Thyroid gland (tissue), 4 donors: ENCODE measurements at regions not wholly inside any gene's neighbourhood (a gene's known extent, or its start where the extent isn't known, plus 50 kb on each side); places are given as distances from the start of the nearest gene placed in this dataset.

Experiments used
- DNase-seq, 2 donors: peaks; one replicate each; pipeline ENCODE4 v3.0.0-alpha.2; 2019
- H3K27ac ChIP-seq, 3 donors: fragments of 200-600 bp; sonication (generic); 1 replicate in 2 of 3; 2 replicates in 1 of 3; pipeline ENCODE4 v1.5.1; 2016 to 2019; ENCODE audit warnings: mild to moderate bottlenecking in 1 of 3, moderate library complexity in 1 of 3
- H3K27me3 ChIP-seq: fragments of 200-600 bp; sonication (generic); one replicate; pipeline ENCODE4 v1.5.1; 2019
- H3K36me3 ChIP-seq, 2 donors: fragments of 200-600 bp; sonication (generic); one replicate each; pipeline ENCODE4 v1.5.1; 2016 to 2019
- H3K4me1 ChIP-seq, 2 donors: fragments of 200-600 bp; sonication (generic); one replicate each; pipeline ENCODE4 v1.5.1; 2017 to 2019
- H3K4me3 ChIP-seq, 3 donors: fragments of 200-600 bp; sonication (generic); replicated peaks in 1 of 3; 1 replicate in 2 of 3; 2 replicates in 1 of 3; pipeline ENCODE4 v1.5.1; 2016; ENCODE audit warnings: mild to moderate bottlenecking in 1 of 3
- H3K9me3 ChIP-seq: fragments of 200-600 bp; sonication (generic); one replicate; pipeline ENCODE4 v1.5.1; 2017
- POLR2A ChIP-seq, 2 donors: fragments of 450-650 bp; IDR thresholded peaks; one replicate each; pipeline ENCODE4 v1.6.1; 2017; ENCODE audit warnings: antibody characterized with exemption in 2 of 2, mild to moderate bottlenecking in 2 of 2, moderate library complexity in 1 of 2
- whole genome bisulfite sequencing, 2 donors: methylation state at CpG; one replicate each; pipeline ENCODE4 v1.1.5; 2017; 5-methylcytosine and 5-hydroxymethylcytosine counted together
- intact Hi-C: fragments of 100-400 bp; cut with DNase I; formaldehyde crosslinking; loops from one replicate; pipeline ENCODE4 v1.15.1; 2023
- TF ChIP-seq, protein P1 (sequence below), 6 experiments: fragments of 200-600 bp in 3 of 6; fragments of 450-650 bp in 3 of 6; sonication (generic) in 3 of 6; IDR thresholded peaks; one replicate each; pipeline ENCODE4 v1.5.1; 2016 to 2019; ENCODE audit warnings: antibody characterized with exemption in 6 of 6, mild to moderate bottlenecking in 2 of 6, inconsistent platforms in 1 of 6, moderate library complexity in 1 of 6

DNA sequence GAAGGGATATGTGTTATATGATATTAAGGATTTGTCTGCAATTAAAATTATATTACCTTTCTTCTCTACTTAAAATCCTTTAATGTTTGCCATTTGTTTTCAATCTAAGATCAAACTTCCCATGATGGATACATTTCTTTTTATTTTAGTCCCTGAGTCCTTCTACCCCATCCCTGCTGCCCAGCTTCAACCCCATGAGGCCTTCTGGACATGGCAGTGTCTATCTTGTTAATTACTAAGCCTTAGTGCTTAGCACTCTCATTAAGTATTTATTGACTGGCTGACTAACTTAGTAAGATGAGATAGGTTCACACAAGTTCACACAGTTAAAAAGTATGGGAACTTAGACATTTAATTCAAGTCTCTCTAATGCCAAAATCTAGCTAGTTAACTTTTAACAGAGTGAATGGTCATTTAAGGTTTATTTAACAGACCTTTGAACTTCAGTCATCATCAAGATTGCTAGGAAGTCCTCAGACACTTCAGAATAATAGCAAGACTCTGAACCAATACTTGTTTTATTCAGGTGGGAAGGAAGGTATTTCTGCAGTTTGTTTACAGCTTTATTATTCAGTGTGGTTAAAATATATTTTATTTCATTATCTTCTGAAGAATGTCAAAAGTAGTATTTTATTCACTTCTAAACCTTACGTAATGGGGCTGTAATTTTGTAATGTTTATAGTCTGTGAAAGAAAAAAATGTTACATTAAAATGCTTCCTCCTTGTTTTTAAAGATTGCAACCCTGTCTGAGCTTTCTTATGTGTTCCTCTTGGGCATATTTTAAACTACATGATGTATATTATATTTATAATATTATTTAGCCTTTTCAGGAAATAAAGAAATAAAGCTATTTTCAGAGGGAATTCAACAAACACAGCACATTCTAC, 848.9 kb downstream of the REEP3 start:
- no peaks in the 10 kb centered on the region for H3K36me3 ChIP-seq
- 81% methylated on average over 1 of the region's 1 CpG for WGBS, 2 donors
- no peaks in the 10 kb centered on the region for H3K9me3 ChIP-seq
- H3K4me1 ChIP-seq, result no peaks in the 10 kb centered on the region
- no peak for TF ChIP-seq POLR2A (IDR thresholded peaks at IDR 0.05)
- TF ChIP-seq, protein P1, sequence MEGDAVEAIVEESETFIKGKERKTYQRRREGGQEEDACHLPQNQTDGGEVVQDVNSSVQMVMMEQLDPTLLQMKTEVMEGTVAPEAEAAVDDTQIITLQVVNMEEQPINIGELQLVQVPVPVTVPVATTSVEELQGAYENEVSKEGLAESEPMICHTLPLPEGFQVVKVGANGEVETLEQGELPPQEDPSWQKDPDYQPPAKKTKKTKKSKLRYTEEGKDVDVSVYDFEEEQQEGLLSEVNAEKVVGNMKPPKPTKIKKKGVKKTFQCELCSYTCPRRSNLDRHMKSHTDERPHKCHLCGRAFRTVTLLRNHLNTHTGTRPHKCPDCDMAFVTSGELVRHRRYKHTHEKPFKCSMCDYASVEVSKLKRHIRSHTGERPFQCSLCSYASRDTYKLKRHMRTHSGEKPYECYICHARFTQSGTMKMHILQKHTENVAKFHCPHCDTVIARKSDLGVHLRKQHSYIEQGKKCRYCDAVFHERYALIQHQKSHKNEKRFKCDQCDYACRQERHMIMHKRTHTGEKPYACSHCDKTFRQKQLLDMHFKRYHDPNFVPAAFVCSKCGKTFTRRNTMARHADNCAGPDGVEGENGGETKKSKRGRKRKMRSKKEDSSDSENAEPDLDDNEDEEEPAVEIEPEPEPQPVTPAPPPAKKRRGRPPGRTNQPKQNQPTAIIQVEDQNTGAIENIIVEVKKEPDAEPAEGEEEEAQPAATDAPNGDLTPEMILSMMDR (IDR thresholded peaks at IDR 0.05), result no peak
- intact Hi-C loops, result no loop called here
- no peak overlapping the region for H3K4me3 ChIP-seq
- H3K27ac ChIP-seq, result no peak overlapping the region
- no peak for DNase-seq
- H3K27me3 ChIP-seq, result no peaks in the 10 kb centered on the region

DNA sequence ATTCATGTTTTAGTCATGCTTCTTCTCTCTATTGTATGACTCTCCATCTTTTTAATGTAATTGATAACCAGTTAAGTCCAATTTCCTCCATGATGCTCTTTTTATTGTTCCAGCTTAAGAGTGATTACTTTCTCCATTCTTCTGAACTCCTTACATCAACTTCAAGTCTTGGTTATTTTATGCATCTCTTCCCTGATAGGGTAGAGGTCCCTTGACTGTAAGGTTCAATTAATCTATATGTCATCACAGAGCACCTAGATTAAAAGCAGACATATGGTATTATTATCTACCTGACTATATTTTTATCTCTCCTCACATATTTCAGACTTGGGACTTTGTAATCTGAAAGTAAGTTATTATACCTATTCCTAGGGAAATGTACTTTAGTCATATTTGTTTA, 853.1 kb downstream of the REEP3 start:
- no peak for DNase-seq
- no peaks in the 10 kb centered on the region for H3K27me3 ChIP-seq
- H3K36me3 ChIP-seq, result no peaks in the 10 kb centered on the region
- H3K4me1 ChIP-seq, result no peaks in the 10 kb centered on the region
- no peak overlapping the region for H3K4me3 ChIP-seq
- no peak overlapping the region for H3K27ac ChIP-seq
- H3K9me3 ChIP-seq, result no peaks in the 10 kb centered on the region
- intact Hi-C loops, result no loop called here
- TF ChIP-seq, protein P1 (IDR thresholded peaks at IDR 0.05), result no peak
- no peak for TF ChIP-seq POLR2A (IDR thresholded peaks at IDR 0.05)

DNA sequence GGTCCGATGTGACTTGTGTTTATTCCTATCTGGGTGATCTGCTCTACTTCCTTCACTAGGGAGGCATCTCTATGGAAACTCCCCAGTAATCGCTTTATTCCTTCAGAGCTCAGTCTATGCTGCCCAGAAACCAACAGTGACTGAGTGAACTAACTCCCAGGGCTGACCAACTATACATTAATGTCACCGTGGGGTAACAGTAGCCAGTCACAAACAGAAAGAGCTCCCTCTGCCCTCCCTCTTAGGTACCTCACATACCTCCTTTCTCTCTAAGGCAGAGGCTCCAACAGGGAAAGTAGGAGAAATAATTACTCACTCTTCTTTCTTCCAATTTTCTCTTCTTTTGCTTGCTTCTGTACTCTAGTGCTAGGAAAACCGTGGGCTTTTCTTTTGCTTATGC, 855.0 kb downstream of the REEP3 start:
- intact Hi-C loops, result no loop called here
- Histone ChIP-seq H3K4me3 (no peak overlapping the region), H3K36me3 (no peaks in the 10 kb centered on the region), H3K4me1 (no peaks in the 10 kb centered on the region), H3K27ac (no peak overlapping the region), H3K27me3 (no peaks in the 10 kb centered on the region), H3K9me3 (no peaks in the 10 kb centered on the region)
- WGBS, 2 donors, result 51% methylated on average over 4 of the region's 4 CpGs
- no peak for DNase-seq
- TF ChIP-seq, protein P1 (IDR thresholded peaks at IDR 0.05), result no peak
- no peak for TF ChIP-seq POLR2A (IDR thresholded peaks at IDR 0.05)

DNA sequence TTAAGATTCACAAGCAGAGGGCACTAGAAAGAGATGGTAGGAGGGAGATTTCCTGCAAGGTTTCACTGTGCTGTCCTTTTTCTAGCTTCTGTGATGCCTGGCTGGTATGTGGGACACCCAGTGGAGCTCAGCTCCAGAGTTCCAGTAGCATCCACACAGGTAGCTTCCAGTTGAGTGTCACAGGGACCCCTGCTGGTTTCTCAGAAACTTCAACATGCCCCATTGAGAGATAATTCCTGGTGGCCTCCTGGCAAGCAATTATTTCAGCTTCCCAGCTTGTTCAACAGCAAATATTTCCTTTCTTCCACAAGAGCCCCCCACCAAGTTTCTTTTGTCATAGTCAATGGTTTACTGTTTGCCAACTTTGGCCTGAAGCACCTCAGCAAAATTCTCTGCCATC, 858.7 kb downstream of the REEP3 start:
- H3K27me3 ChIP-seq, result no peaks in the 10 kb centered on the region
- no peak overlapping the region for H3K4me3 ChIP-seq
- no peak for TF ChIP-seq POLR2A (IDR thresholded peaks at IDR 0.05)
- TF ChIP-seq, protein P1 (IDR thresholded peaks at IDR 0.05), result no peak
- H3K9me3 ChIP-seq, result no peaks in the 10 kb centered on the region
- H3K36me3 ChIP-seq, result no peaks in the 10 kb centered on the region
- no peak overlapping the region for H3K27ac ChIP-seq
- DNase-seq, result no peak
- no peaks in the 10 kb centered on the region for H3K4me1 ChIP-seq
- intact Hi-C loops, result no loop called here

DNA sequence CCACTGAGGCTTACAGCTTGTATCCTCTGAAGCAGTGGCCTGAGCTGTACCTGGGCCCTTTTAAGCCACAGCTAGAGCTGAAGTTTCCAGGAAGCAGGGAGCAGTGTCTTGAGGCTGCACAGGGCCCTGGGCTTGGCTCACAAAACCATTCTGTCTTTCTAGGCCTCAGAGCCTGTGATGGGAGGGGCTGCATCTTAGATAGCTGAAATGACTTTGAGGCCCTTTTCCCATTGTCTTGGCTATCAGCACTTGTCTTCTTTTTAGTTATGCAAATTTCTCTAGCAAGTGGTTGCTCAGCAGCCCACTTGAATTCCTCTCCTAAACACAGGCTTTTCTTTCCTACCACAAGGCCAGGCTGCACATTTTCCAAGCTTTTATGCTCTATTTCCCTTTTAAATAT, 864.2 kb downstream of the REEP3 start:
- H3K27ac ChIP-seq, result no peak overlapping the region
- H3K4me3 ChIP-seq, result no peak overlapping the region
- TF ChIP-seq, protein P1 (IDR thresholded peaks at IDR 0.05), result no peak
- TF ChIP-seq POLR2A (IDR thresholded peaks at IDR 0.05), result no peak
- H3K4me1 ChIP-seq, result no peaks in the 10 kb centered on the region
- H3K9me3 ChIP-seq, result no peaks in the 10 kb centered on the region
- no peaks in the 10 kb centered on the region for H3K27me3 ChIP-seq
- no peaks in the 10 kb centered on the region for H3K36me3 ChIP-seq
- DNase-seq, result no peak
- intact Hi-C loops, result no loop called here
